ACC112 (cell line): ENCODE measurements at regions not wholly inside any gene's neighbourhood (a gene's known extent, or its start where the extent isn't known, plus 50 kb on each side); places are given as distances from the start of the nearest gene placed in this dataset.

Source experiments
- H2AFZ ChIP-seq: fragments of 200-600 bp; sonication (generic); one replicate; pipeline ENCODE4 v1.6.0; 2017; ENCODE audit warnings: antibody characterized with exemption, low read length; ENCODE audit not compliant: unreplicated experiment
- H3K27ac ChIP-seq: fragments of 200-600 bp; sonication (generic); 2 replicates; pipeline ENCODE4 v1.5.1; 2014; ENCODE audit warnings: low read depth, mild to moderate bottlenecking, antibody characterized with exemption, low read length, moderate library complexity
- H3K27me3 ChIP-seq: fragments of 200-600 bp; sonication (generic); 2 replicates; pipeline ENCODE4 v1.6.1; 2014; ENCODE audit warnings: mild to moderate bottlenecking, antibody characterized with exemption, low read length, moderate library complexity, mixed read lengths; ENCODE audit not compliant: insufficient read depth
- H3K36me3 ChIP-seq: fragments of 200-600 bp; sonication (generic); 2 replicates; pipeline ENCODE4 v1.6.1; 2016; ENCODE audit warnings: mild to moderate bottlenecking, antibody characterized with exemption, low read length, moderate library complexity, mixed read lengths; ENCODE audit not compliant: insufficient read depth
- H3K4me1 ChIP-seq: fragments of 200-600 bp; sonication (generic); one replicate; pipeline ENCODE4 v1.6.1; 2016; ENCODE audit warnings: low read length, mixed read lengths; ENCODE audit not compliant: insufficient read depth, unreplicated experiment, control insufficient read depth
- H3K4me3 ChIP-seq: fragments of 200-600 bp; sonication (generic); 2 replicates; pipeline ENCODE4 v1.5.1; 2014; ENCODE audit warnings: mild to moderate bottlenecking, low read depth, low read length
- H3K79me2 ChIP-seq: fragments of 200-600 bp; sonication (generic); one replicate; pipeline ENCODE4 v1.6.0; 2016; ENCODE audit warnings: low read length; ENCODE audit not compliant: control insufficient read depth, unreplicated experiment, insufficient read depth

GRCh38 chr16:59048876-59049275 lies 314.8 kb upstream of the GOT2 start:
- Histone ChIP-seq H3K36me3 (no peaks in the 10 kb centered on the region), H3K79me2 (no peaks in the 10 kb centered on the region), H3K27ac (no peak overlapping the region), H3K4me3 (no peak overlapping the region), H3K4me1 (no peaks in the 10 kb centered on the region), H2AFZ (no peak overlapping the region), H3K27me3 (no peaks in the 10 kb centered on the region)

- H3K4me1 ChIP-seq = no peaks in the 10 kb centered on the region
- H3K36me3 ChIP-seq = no peaks in the 10 kb centered on the region
- no peaks in the 10 kb centered on the region for H3K27me3 ChIP-seq
These were observed 313.0 kb upstream of the GOT2 start for GRCh38 chr16:59047114-59047513.

GRCh38 chr16:59046335-59046734 lies 312.2 kb upstream of the GOT2 start:
- no peak overlapping the region for H3K27ac ChIP-seq
- no peak overlapping the region for H3K4me3 ChIP-seq
- no peaks in the 10 kb centered on the region for H3K79me2 ChIP-seq
- H3K27me3 ChIP-seq = no peaks in the 10 kb centered on the region
- no peak overlapping the region for H2AFZ ChIP-seq
- no peaks in the 10 kb centered on the region for H3K4me1 ChIP-seq
- no peaks in the 10 kb centered on the region for H3K36me3 ChIP-seq

More at GRCh38 chr16:59047114-59047513, 313.0 kb upstream of the GOT2 start:
- Histone ChIP-seq H3K27ac (no peak overlapping the region), H2AFZ (no peak overlapping the region), H3K79me2 (no peaks in the 10 kb centered on the region), H3K4me3 (no peak overlapping the region)

GRCh38 chr16:59045501-59045900 lies 311.4 kb upstream of the GOT2 start:
- no peaks in the 10 kb centered on the region for H3K4me1 ChIP-seq
- no peaks in the 10 kb centered on the region for H3K36me3 ChIP-seq
- H3K27ac ChIP-seq = no peak overlapping the region
- H2AFZ ChIP-seq = no peak overlapping the region
- no peaks in the 10 kb centered on the region for H3K27me3 ChIP-seq
- H3K4me3 ChIP-seq = no peak overlapping the region
- H3K79me2 ChIP-seq = no peaks in the 10 kb centered on the region

GRCh38 chr16:59044616-59045015 lies 310.5 kb upstream of the GOT2 start:
- H3K4me3 ChIP-seq = no peak overlapping the region
- no peaks in the 10 kb centered on the region for H3K27me3 ChIP-seq
- no peak overlapping the region for H3K27ac ChIP-seq
- H3K36me3 ChIP-seq = no peaks in the 10 kb centered on the region
- no peaks in the 10 kb centered on the region for H3K79me2 ChIP-seq
- H3K4me1 ChIP-seq = no peaks in the 10 kb centered on the region
- no peak overlapping the region for H2AFZ ChIP-seq

GRCh38 chr16:59042301-59042700 lies 308.2 kb upstream of the GOT2 start:
- Histone ChIP-seq H3K27me3 (no peaks in the 10 kb centered on the region), H3K27ac (no peak overlapping the region), H3K4me1 (no peaks in the 10 kb centered on the region), H3K79me2 (no peaks in the 10 kb centered on the region), H2AFZ (no peak overlapping the region), H3K4me3 (no peak overlapping the region), H3K36me3 (no peaks in the 10 kb centered on the region)

GRCh38 chr16:59039066-59039720 lies 305.1 kb upstream of the GOT2 start:
- Histone ChIP-seq H2AFZ (no peak overlapping the region), H3K79me2 (no peaks in the 10 kb centered on the region), H3K27ac (no peak overlapping the region), H3K36me3 (no peaks in the 10 kb centered on the region), H3K4me3 (no peak overlapping the region), H3K4me1 (no peaks in the 10 kb centered on the region), H3K27me3 (no peaks in the 10 kb centered on the region)

GRCh38 chr16:59030923-59031485 lies 296.9 kb upstream of the GOT2 start:
- H3K36me3 ChIP-seq = no peaks in the 10 kb centered on the region
- H3K4me1 ChIP-seq = no peaks in the 10 kb centered on the region
- no peaks in the 10 kb centered on the region for H3K79me2 ChIP-seq
- no peak overlapping the region for H3K4me3 ChIP-seq
- H3K27me3 ChIP-seq = no peaks in the 10 kb centered on the region
- no peak overlapping the region for H2AFZ ChIP-seq
- H3K27ac ChIP-seq = no peak overlapping the region

GRCh38 chr16:59021751-59022150 lies 287.6 kb upstream of the GOT2 start:
- Histone ChIP-seq H3K27me3 (no peaks in the 10 kb centered on the region), H3K4me1 (no peaks in the 10 kb centered on the region), H3K79me2 (no peaks in the 10 kb centered on the region), H3K36me3 (no peaks in the 10 kb centered on the region), H3K27ac (no peak overlapping the region), H3K4me3 (no peak overlapping the region), H2AFZ (no peak overlapping the region)

- H3K36me3 ChIP-seq = no peaks in the 10 kb centered on the region
- no peak overlapping the region for H2AFZ ChIP-seq
- no peaks in the 10 kb centered on the region for H3K4me1 ChIP-seq
- H3K27ac ChIP-seq = no peak overlapping the region
- no peaks in the 10 kb centered on the region for H3K79me2 ChIP-seq
- no peaks in the 10 kb centered on the region for H3K27me3 ChIP-seq
- no peak overlapping the region for H3K4me3 ChIP-seq
These were observed 279.8 kb upstream of the GOT2 start for GRCh38 chr16:59013930-59014329.

- H3K27me3 ChIP-seq = no peaks in the 10 kb centered on the region
- no peaks in the 10 kb centered on the region for H3K4me1 ChIP-seq
- no peak overlapping the region for H3K27ac ChIP-seq
- no peaks in the 10 kb centered on the region for H3K79me2 ChIP-seq
- H3K4me3 ChIP-seq = no peak overlapping the region
- H3K36me3 ChIP-seq = no peaks in the 10 kb centered on the region
- no peak overlapping the region for H2AFZ ChIP-seq
These were observed 265.6 kb upstream of the GOT2 start for GRCh38 chr16:58999762-59000161.
